ENCODE measurements at regions not wholly inside any gene's neighbourhood (a gene's known extent, or its start where the extent isn't known, plus 50 kb on each side); places are given as distances from the start of the nearest gene placed in this dataset.

- TF ChIP-seq POU2F2 (IDR thresholded peaks at IDR 0.05; ENCODE audit: low read depth, low read length) (no peak), TAF1 (IDR thresholded peaks at IDR 0.05; ENCODE audit: low read depth, low read length) (no peak), POLR2A (IDR thresholded peaks at IDR 0.05; ENCODE audit: low read depth, low read length) (no peak), POLR2AphosphoS5 (IDR thresholded peaks at IDR 0.05; ENCODE audit: low read depth, low read length) (no peak), PAX5 (IDR thresholded peaks at IDR 0.05; ENCODE audit: insufficient read depth, low read length, severe bottlenecking) (no peak), SPI1 (IDR thresholded peaks at IDR 0.05; ENCODE audit: low read depth, low read length) (no peak)
- FAIRE-seq (no peak), DNase-seq (ENCODE audit: insufficient read length, low spot score) (no peak)
Measured at GRCh38 chr9:73024601-73025034, 71.8 kb upstream of the ALDH1A1 start.

- DNase-seq (ENCODE audit: insufficient read length, low spot score) (peak; percentile 0), FAIRE-seq (peak; percentile 56)
- TF ChIP-seq POLR2AphosphoS5 (IDR thresholded peaks at IDR 0.05; ENCODE audit: low read depth, low read length) (no peak), POLR2A (IDR thresholded peaks at IDR 0.05; ENCODE audit: low read depth, low read length) (no peak), POU2F2 (IDR thresholded peaks at IDR 0.05; ENCODE audit: low read depth, low read length) (no peak), PAX5 (IDR thresholded peaks at IDR 0.05; ENCODE audit: insufficient read depth, low read length, severe bottlenecking) (no peak), TAF1 (IDR thresholded peaks at IDR 0.05; ENCODE audit: low read depth, low read length) (no peak), SPI1 (IDR thresholded peaks at IDR 0.05; ENCODE audit: low read depth, low read length) (no peak)
Measured at GRCh38 chr9:73023025-73023541, 70.2 kb upstream of the ALDH1A1 start.

GRCh38 chr9:73022353-73022752 is 69.5 kb upstream of the ALDH1A1 start:
- DNase-seq (ENCODE audit: insufficient read length, low spot score) (no peak), FAIRE-seq (no peak)
- TF ChIP-seq SPI1 (IDR thresholded peaks at IDR 0.05; ENCODE audit: low read depth, low read length): no peak
- TF ChIP-seq TAF1 (IDR thresholded peaks at IDR 0.05; ENCODE audit: low read depth, low read length): no peak
- TF ChIP-seq PAX5 (IDR thresholded peaks at IDR 0.05; ENCODE audit: insufficient read depth, low read length, severe bottlenecking): no peak
- no peak for TF ChIP-seq POLR2AphosphoS5 (IDR thresholded peaks at IDR 0.05; ENCODE audit: low read depth, low read length)
- no peak for TF ChIP-seq POU2F2 (IDR thresholded peaks at IDR 0.05; ENCODE audit: low read depth, low read length)
- no peak for TF ChIP-seq POLR2A (IDR thresholded peaks at IDR 0.05; ENCODE audit: low read depth, low read length)

DNA sequence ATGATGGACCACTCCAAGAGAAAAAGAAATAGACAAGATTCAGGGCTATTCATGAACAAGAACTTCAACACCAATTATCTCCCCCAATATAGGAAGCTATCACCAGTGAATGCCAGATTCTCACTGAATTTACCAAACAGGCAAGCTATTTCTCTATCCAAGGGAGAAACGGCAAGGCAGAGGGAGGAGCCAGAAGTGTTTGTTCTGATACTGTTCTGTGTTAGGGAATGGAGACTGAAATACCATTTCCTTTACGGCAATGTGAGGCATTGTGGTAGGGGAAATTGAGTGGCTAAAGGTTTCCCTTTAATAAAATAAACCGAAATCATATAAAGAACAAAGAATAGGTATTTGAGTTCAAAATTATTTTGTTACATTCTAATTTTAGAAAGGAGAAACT is 68.0 kb upstream of the ALDH1A1 start:
- FAIRE-seq: no peak
- no peak for DNase-seq (ENCODE audit: insufficient read length, low spot score)
- no peak for TF ChIP-seq POU2F2 (IDR thresholded peaks at IDR 0.05; ENCODE audit: low read depth, low read length)
- no peak for TF ChIP-seq TAF1 (IDR thresholded peaks at IDR 0.05; ENCODE audit: low read depth, low read length)
- no peak for TF ChIP-seq PAX5 (IDR thresholded peaks at IDR 0.05; ENCODE audit: insufficient read depth, low read length, severe bottlenecking)
- TF ChIP-seq SPI1 (IDR thresholded peaks at IDR 0.05; ENCODE audit: low read depth, low read length): no peak
- no peak for TF ChIP-seq POLR2A (IDR thresholded peaks at IDR 0.05; ENCODE audit: low read depth, low read length)
- no peak for TF ChIP-seq POLR2AphosphoS5 (IDR thresholded peaks at IDR 0.05; ENCODE audit: low read depth, low read length)

DNA sequence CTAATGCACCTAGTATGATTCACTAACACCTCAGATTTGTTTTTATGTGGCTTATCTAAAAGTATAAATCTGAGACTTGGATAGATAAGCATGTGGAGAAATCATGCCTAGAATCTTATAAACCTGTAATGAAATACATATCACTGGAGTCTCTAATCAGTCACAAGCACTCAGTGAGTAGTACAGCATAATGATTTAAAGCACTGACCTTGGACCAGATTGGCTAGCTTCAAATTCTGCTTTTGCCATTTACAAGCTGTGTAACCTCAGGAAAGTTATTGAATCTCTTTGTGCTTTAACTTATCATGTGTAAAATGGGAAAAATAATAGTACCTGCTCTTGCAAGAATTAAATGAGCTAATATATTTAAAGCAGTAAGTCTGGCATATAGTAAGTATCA is 61.2 kb upstream of the ALDH1A1 start:
- FAIRE-seq (no peak), DNase-seq (ENCODE audit: insufficient read length, low spot score) (no peak)
- no peak for TF ChIP-seq POLR2AphosphoS5 (IDR thresholded peaks at IDR 0.05; ENCODE audit: low read depth, low read length)
- TF ChIP-seq TAF1 (IDR thresholded peaks at IDR 0.05; ENCODE audit: low read depth, low read length): no peak
- TF ChIP-seq POU2F2 (IDR thresholded peaks at IDR 0.05; ENCODE audit: low read depth, low read length): no peak
- TF ChIP-seq SPI1 (IDR thresholded peaks at IDR 0.05; ENCODE audit: low read depth, low read length): no peak

- no peak for TF ChIP-seq POLR2A (IDR thresholded peaks at IDR 0.05; ENCODE audit: low read depth, low read length)
- TF ChIP-seq POLR2AphosphoS5 (IDR thresholded peaks at IDR 0.05; ENCODE audit: low read depth, low read length): no peak
- no peak for TF ChIP-seq SPI1 (IDR thresholded peaks at IDR 0.05; ENCODE audit: low read depth, low read length)
- TF ChIP-seq PAX5 (IDR thresholded peaks at IDR 0.05; ENCODE audit: insufficient read depth, low read length, severe bottlenecking): no peak
- no peak for TF ChIP-seq POU2F2 (IDR thresholded peaks at IDR 0.05; ENCODE audit: low read depth, low read length)
- TF ChIP-seq TAF1 (IDR thresholded peaks at IDR 0.05; ENCODE audit: low read depth, low read length): no peak
- FAIRE-seq: no peak
- no peak for DNase-seq (ENCODE audit: insufficient read length, low spot score)
Measured at GRCh38 chr9:73011956-73012355, 59.1 kb upstream of the ALDH1A1 start.

- TF ChIP-seq POU2F2 (IDR thresholded peaks at IDR 0.05; ENCODE audit: low read depth, low read length) (no peak), SPI1 (IDR thresholded peaks at IDR 0.05; ENCODE audit: low read depth, low read length) (no peak), POLR2A (IDR thresholded peaks at IDR 0.05; ENCODE audit: low read depth, low read length) (no peak), POLR2AphosphoS5 (IDR thresholded peaks at IDR 0.05; ENCODE audit: low read depth, low read length) (no peak), PAX5 (IDR thresholded peaks at IDR 0.05; ENCODE audit: insufficient read depth, low read length, severe bottlenecking) (no peak), TAF1 (IDR thresholded peaks at IDR 0.05; ENCODE audit: low read depth, low read length) (no peak)
- FAIRE-seq (no peak), DNase-seq (ENCODE audit: insufficient read length, low spot score) (no peak)
Measured at GRCh38 chr9:73011181-73011750, 58.4 kb upstream of the ALDH1A1 start.

DNA sequence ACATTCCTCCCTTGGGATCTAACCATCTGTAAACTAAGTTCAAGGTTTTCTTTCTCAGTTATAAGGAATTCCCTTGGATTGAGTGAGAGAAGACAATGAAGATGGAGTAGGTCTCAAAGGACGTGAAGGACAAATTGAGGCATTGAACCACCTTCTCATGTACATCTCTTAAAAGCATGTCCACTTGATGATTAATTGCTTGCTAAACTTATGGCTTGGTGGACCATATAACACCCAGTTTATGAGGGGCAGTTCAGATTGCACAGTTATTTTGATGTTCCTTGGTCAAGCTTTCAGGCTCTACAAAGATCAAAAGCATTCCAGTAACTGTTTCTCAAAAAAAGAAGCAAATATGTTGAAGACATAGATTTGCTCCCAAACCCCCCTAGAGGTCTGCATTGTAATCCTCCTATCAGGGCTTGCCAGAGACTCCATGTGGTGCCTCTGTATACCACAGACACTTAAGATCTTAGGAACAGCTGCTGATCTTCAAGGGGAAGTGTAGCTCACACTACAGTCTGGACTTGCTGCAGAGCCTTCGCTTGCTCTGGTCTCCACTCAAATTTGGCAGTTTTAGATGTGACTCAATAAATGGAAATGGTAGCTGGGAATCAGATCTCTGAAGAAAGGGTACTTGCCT is 56.9 kb upstream of the ALDH1A1 start:
- TF ChIP-seq SPI1 (IDR thresholded peaks at IDR 0.05; ENCODE audit: low read depth, low read length) (no peak), PAX5 (IDR thresholded peaks at IDR 0.05; ENCODE audit: insufficient read depth, low read length, severe bottlenecking) (no peak), POLR2AphosphoS5 (IDR thresholded peaks at IDR 0.05; ENCODE audit: low read depth, low read length) (no peak), POU2F2 (IDR thresholded peaks at IDR 0.05; ENCODE audit: low read depth, low read length) (no peak), TAF1 (IDR thresholded peaks at IDR 0.05; ENCODE audit: low read depth, low read length) (no peak), POLR2A (IDR thresholded peaks at IDR 0.05; ENCODE audit: low read depth, low read length) (no peak)
- no peak for DNase-seq (ENCODE audit: insufficient read length, low spot score)
- no peak for FAIRE-seq

DNA sequence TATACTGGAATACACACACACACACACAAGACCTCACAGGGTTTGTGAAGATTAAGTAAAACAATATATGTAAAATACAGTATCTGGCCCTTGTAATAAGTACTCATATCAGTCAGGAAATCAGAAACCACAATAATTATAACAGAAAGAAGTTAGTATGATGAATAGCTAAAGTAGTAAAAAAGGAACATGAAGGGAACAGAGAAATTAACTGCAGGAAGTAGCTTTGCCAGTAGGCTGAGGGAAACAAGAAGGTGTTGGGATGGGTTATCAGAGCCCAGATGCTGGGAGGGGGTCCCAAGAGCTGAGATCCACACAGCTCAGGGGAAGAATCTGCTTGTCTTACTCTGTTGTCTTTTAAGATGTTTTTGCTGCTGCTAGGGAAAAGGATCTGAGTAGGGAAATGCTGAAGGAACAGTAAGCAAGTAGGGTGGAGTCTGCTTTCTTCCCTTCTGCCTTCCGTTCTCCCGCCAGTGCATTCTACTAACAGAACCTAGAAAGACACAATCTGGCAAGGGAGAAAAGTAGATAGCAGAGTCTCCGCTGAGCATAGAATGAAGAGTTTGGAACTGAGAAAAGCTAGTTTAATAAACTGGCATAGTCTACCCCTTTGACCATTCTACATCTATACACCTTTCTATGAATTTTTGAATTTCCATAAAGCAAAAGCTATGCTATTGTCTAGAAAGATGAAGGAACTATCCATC is 55.3 kb upstream of the ALDH1A1 start:
- TF ChIP-seq PAX5 (IDR thresholded peaks at IDR 0.05; ENCODE audit: insufficient read depth, low read length, severe bottlenecking) (no peak), TAF1 (IDR thresholded peaks at IDR 0.05; ENCODE audit: low read depth, low read length) (no peak), POLR2AphosphoS5 (IDR thresholded peaks at IDR 0.05; ENCODE audit: low read depth, low read length) (no peak), POLR2A (IDR thresholded peaks at IDR 0.05; ENCODE audit: low read depth, low read length) (no peak)
- FAIRE-seq: no peak
- no peak for DNase-seq (ENCODE audit: insufficient read length, low spot score)
